ENCODE measurements at regions not wholly inside any gene's neighbourhood (a gene's known extent, or its start where the extent isn't known, plus 50 kb on each side); places are given as distances from the start of the nearest gene placed in this dataset.

GRCh38 chrX:39618178-39618577 is 479.6 kb downstream of the BCOR start:
- DNase-seq (ENCODE audit: low spot score), result no peak
- TF ChIP-seq, protein P1, sequence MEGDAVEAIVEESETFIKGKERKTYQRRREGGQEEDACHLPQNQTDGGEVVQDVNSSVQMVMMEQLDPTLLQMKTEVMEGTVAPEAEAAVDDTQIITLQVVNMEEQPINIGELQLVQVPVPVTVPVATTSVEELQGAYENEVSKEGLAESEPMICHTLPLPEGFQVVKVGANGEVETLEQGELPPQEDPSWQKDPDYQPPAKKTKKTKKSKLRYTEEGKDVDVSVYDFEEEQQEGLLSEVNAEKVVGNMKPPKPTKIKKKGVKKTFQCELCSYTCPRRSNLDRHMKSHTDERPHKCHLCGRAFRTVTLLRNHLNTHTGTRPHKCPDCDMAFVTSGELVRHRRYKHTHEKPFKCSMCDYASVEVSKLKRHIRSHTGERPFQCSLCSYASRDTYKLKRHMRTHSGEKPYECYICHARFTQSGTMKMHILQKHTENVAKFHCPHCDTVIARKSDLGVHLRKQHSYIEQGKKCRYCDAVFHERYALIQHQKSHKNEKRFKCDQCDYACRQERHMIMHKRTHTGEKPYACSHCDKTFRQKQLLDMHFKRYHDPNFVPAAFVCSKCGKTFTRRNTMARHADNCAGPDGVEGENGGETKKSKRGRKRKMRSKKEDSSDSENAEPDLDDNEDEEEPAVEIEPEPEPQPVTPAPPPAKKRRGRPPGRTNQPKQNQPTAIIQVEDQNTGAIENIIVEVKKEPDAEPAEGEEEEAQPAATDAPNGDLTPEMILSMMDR (IDR thresholded peaks at IDR 0.05; ENCODE audit: extremely low read depth, missing control alignments), result no peak

- TF ChIP-seq, protein P1 (IDR thresholded peaks at IDR 0.05; ENCODE audit: extremely low read depth, missing control alignments), result no peak
- DNase-seq (ENCODE audit: low spot score), result no peak
These were observed 478.4 kb downstream of the BCOR start for GRCh38 chrX:39619182-39620009.

DNA sequence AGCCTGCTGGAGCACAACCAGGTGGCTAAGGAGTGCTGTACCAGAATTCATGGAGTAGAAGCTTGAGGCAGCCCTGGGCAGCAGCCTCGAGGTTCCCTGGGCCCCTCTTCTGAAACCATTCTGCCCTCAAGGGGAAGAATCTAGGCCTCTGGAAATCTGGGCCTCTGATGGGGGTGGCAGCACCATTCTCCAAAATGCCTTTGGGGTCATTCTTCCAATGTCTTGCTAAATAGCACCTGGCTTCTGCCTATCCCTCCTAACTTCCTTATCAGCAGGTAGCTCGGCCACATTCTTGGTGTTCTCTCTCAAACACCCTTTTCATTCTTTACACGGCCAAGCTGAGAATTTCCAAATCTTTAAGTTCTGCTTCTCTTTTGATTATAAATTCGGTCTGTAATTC is 473.6 kb downstream of the BCOR start:
- DNase-seq (ENCODE audit: low spot score), result no peak
- TF ChIP-seq, protein P1 (IDR thresholded peaks at IDR 0.05; ENCODE audit: extremely low read depth, missing control alignments), result no peak

DNA sequence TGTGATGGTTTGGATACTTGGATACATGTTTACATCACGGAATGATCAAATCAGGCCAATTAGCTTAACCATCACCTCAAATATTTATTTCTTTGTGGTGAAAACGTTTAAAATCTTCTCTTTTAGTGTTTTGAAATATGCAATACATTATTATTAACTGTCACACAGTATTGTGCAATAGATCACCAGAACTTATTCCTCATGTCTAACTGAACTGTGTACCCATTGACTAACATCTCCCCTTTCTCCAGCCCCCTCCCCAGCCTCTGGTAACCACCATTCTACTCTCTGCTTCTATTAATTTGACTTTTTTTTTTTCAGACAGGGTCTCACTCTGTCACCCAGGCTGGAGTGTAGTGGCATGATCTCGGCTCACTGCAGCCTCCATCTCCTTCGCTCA is 471.9 kb downstream of the BCOR start:
- TF ChIP-seq, protein P1 (IDR thresholded peaks at IDR 0.05; ENCODE audit: extremely low read depth, missing control alignments), result no peak

DNA sequence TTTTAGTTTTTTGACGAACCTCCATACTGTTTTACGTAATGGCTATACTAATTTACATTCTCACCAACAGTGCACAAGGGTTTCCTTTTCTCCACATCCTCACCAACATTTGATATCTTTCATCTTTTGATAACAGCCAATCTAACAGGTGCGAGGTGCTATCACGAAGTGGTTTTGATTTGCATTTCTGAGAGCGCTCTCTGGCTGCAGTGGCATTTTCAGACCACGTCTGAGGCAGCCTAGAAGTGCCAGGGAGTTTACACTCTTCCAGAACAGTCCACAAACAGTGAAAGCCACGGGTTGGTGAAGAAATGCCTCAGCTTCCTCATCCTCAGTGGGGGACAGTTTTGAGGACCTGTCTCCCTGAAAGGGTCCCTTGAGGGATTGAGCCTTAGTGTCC is 471.0 kb downstream of the BCOR start:
- no peak for DNase-seq (ENCODE audit: low spot score)
- TF ChIP-seq, protein P1 (IDR thresholded peaks at IDR 0.05; ENCODE audit: extremely low read depth, missing control alignments), result no peak

More for the DNA sequence above, 471.9 kb downstream of the BCOR start:
- DNase-seq (ENCODE audit: low spot score), result no peak

GRCh38 chrX:39627257-39627656 is 470.5 kb downstream of the BCOR start:
- TF ChIP-seq, protein P1 (IDR thresholded peaks at IDR 0.05; ENCODE audit: extremely low read depth, missing control alignments), result no peak
- no peak for DNase-seq (ENCODE audit: low spot score)

DNA sequence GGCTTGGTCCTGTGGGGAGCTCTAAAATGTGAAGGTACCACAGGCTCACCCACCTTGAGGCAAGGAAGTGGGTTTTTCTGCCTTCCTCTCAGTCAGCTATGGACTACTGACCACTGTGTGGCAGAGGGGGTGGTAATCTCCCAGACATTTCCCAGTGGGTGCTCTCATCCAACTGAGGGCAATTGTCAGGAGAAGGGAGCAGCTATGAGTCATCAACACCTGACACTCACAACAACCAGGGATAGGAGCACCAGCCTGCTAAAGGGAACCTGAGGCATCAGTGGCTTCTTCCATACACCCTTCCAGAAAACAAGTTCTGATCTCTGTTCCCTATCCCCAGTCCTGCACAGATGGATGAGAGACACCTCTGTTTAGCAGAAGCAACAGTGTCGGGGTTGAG is 468.8 kb downstream of the BCOR start:
- TF ChIP-seq, protein P1 (IDR thresholded peaks at IDR 0.05; ENCODE audit: extremely low read depth, missing control alignments), result no peak
- DNase-seq (ENCODE audit: low spot score), result no peak
